NCI-H526 (cell line): ENCODE measurements at regions not wholly inside any gene's neighbourhood (a gene's known extent, or its start where the extent isn't known, plus 50 kb on each side); places are given as distances from the start of the nearest gene placed in this dataset.

ENCODE experiments used
- DNase-seq, 2 experiments: peaks; one replicate each; lab custom pipeline; 2025; lab: John Stamatoyannopoulos, UW

GRCh38 chr10:4775808-4776207 is 50.2 kb upstream of the AKR1E2 start:
- DNase-seq = no peak

GRCh38 chr10:4772202-4772570 is 53.8 kb upstream of the AKR1E2 start:
- no peak for DNase-seq

- no peak for DNase-seq
Observed at GRCh38 chr10:4771554-4772201, 54.3 kb upstream of the AKR1E2 start.

- DNase-seq = peak in 1 of 2 experiments; percentile 33
Observed at GRCh38 chr10:4770801-4771553, 55.0 kb upstream of the AKR1E2 start.

- peak; percentile 3 to 38 for DNase-seq
Observed at GRCh38 chr10:4768416-4768815, 57.6 kb upstream of the AKR1E2 start.

GRCh38 chr10:4767033-4767814 is 58.8 kb upstream of the AKR1E2 start:
- DNase-seq = peak in 1 of 2 experiments; percentile 22

- DNase-seq = no peak
Observed at GRCh38 chr10:4766454-4766853, 59.6 kb upstream of the AKR1E2 start.

GRCh38 chr10:4765428-4765827 is 60.6 kb upstream of the AKR1E2 start:
- no peak for DNase-seq

GRCh38 chr10:4763960-4764428 is 62.0 kb upstream of the AKR1E2 start:
- DNase-seq = no peak

GRCh38 chr10:4763513-4763912 is 62.5 kb upstream of the AKR1E2 start:
- no peak for DNase-seq

GRCh38 chr10:4758256-4758655 is 67.8 kb upstream of the AKR1E2 start:
- DNase-seq = no peak

- peak in 1 of 2 experiments; percentile 1 for DNase-seq
Observed at GRCh38 chr10:4755286-4755989, 70.6 kb upstream of the AKR1E2 start.

- DNase-seq = no peak
Observed at GRCh38 chr10:4754143-4754542, 71.9 kb upstream of the AKR1E2 start.

- no peak for DNase-seq
Observed at GRCh38 chr10:4751211-4751610, 74.8 kb upstream of the AKR1E2 start.

GRCh38 chr10:4749271-4749574 is 76.8 kb upstream of the AKR1E2 start:
- DNase-seq = no peak

- DNase-seq = no peak
Observed at GRCh38 chr10:4748491-4749270, 77.3 kb upstream of the AKR1E2 start.

- DNase-seq = no peak
Observed at GRCh38 chr10:4742217-4742616, 83.8 kb upstream of the AKR1E2 start.

GRCh38 chr10:4740471-4740870 is 85.5 kb upstream of the AKR1E2 start:
- DNase-seq = no peak

- DNase-seq = no peak
Observed at GRCh38 chr10:4736608-4737007, 89.4 kb upstream of the AKR1E2 start.

- no peak for DNase-seq
Observed at GRCh38 chr10:4736183-4736582, 89.8 kb upstream of the AKR1E2 start.

- DNase-seq = no peak
Observed at GRCh38 chr10:4733843-4734224, 92.2 kb upstream of the AKR1E2 start.
